ENCODE measurements at regions not wholly inside any gene's neighbourhood (a gene's known extent, or its start where the extent isn't known, plus 50 kb on each side); places are given as distances from the start of the nearest gene placed in this dataset.
A peak's percentile ranks its signal among the peaks of the same experiment; 100 is the strongest.

DNA sequence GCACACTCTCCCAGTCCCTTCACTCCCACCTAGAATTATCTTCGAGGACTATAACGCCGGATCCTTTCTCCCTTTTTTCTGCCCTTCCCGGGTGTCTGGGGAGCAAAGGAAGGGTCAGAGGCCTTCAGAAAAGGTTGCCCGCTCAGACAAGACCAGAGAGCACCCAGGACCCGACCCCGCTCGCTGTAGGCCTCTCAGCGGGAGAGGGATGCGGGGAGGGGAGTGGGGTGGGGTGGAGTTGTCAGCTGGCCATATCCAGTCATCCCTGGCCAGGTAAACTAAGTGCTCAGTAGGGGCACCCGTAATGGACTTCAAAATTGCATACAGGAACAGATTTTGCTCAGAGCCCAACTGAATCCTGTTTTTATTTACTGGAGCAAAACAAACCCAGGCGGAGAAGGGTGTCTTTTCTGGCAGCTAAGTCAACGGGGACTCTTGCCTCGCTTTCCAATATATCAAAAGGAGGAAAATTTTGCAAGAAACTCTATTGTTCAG is 65.0 kb downstream of the NOL4 start:
- no peak for DNase-seq

DNA sequence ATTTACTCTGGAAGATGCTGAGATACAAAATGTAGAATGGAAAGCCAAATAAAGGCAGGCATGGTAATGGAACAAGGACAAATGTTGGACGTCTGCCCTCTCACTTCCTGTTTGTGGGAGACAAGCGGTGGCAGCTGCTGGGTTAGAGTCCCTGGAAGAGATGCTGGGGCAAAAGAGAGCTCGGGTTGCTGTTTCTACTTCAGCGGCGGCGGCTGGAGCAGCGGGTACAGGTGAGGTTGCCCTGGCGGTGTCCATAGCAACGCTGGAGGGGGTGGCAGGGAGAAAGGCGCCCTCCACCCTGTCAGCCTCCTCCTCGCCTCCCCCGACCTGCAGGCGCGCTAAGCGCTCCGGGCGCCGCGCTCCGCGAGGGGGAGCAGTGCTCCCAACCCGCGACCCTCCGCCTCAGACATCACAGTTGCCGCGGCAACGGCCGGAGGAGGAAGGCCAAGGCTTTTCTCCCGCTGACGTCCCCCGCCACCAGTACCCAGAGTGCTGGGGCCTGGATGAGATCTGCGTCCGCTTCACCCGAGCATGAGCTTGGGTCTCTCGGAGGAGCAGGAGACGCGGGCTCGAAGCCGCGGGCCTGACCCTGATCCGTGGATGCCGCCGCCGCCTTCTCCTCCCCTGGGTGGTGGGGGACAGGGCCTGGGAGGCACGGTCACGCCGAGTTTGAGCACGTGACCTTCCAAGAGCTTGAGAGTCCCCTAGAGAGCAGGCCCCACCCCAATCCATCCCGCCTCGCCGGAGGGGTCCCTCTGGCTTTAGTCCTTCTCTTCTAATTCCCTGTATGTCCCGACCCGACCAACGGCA is 65.6 kb downstream of the NOL4 start:
- DNase-seq, result peak; percentile 62 to 67

- peak in 1 of 2 donors; percentile 2 for DNase-seq
Measured at GRCh38 chr18:34153711-34154110, 71.0 kb downstream of the NOL4 start.

DNA sequence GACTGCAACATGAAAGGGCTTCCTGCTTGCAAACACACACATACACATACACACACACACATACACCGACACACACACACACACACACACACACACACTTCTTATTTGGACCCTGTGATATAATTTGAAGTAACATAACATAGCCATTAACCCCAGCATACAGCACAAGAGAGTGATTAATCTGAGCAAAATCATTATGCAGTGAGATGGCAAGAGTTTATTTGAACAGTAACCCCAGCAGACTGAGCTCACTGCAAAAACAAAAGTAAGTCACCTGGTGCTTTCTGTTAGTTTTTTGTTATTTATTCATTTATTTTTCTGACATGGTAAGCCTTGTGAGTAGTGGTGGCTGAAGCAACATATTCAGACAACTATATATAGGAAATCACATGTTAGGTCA is 93.7 kb downstream of the NOL4 start:
- no peak for DNase-seq

GRCh38 chr18:34128436-34128835 is 96.3 kb downstream of the NOL4 start:
- no peak for DNase-seq

- no peak for DNase-seq
Measured at GRCh38 chr18:34126121-34126520, 98.6 kb downstream of the NOL4 start.

GRCh38 chr18:34122724-34123334 is 101.9 kb downstream of the NOL4 start:
- DNase-seq, result no peak

- peak; percentile 45 to 54 for DNase-seq
Measured at GRCh38 chr18:34121200-34121721, 103.5 kb downstream of the NOL4 start.

DNA sequence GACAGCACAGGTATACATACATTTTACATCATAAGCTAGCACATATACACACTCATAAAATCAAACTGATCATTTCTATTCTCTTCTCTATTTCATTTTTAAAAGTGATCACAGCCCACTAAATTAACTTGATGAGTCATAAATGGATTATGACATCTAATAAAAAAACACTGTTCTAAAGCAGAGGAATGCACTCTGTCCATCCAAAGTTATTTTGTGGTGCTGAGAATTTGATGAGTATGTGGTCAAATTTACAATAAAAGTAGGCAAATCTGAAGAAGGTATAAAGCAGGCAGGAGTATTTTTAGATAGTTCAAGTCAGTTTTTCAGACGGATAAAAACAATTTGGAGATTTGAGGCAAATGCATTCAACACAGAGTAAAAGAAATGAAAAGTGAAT is 104.4 kb downstream of the NOL4 start:
- no peak for DNase-seq

- DNase-seq, result no peak
Measured at GRCh38 chr18:34117319-34117718, 107.4 kb downstream of the NOL4 start.

- no peak for DNase-seq
Measured at GRCh38 chr18:34115409-34116081, 109.2 kb downstream of the NOL4 start.

- no peak for DNase-seq
Measured at GRCh38 chr18:34114996-34115395, 109.7 kb downstream of the NOL4 start.

- no peak for DNase-seq
Measured at GRCh38 chr18:34108206-34108605, 116.5 kb downstream of the NOL4 start.

DNA sequence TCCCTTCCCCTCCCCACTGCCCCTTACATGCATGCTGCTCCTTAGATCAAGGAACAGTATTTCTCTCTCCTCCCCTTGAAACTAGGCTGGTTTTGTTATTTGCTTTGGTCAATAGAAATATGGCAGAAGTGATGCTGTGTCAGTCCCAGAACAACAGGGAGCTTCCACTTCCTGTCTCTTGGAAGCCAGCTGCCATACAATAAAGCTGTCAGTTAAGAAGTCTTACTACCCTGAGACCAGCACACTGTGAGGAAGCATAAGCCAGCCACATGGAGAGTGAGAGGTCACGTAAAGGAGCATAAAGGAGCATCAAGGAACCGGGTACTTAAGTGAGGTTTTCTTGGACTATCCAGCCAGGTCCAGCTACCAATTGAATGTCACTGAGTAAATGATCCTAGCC is 126.6 kb downstream of the NOL4 start:
- no peak for DNase-seq

DNA sequence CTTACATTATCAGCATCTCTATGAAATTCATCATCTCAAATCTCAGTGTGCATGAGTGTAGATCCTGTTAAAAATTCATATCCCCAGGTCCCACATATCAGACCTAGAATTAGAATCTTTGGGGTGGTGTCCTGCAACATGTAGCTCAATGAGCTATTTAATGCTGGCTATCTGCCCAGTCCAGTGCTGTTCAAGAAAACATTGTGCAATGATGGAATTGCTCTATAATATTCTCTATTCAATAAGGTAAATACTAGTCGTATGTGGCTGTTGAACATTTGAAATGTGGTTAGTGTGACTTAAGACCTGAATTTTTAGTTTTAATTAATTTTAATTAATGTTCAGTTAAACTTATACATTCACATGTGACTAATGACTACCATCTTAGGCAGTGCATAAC is 127.4 kb downstream of the NOL4 start:
- DNase-seq, result no peak

DNA sequence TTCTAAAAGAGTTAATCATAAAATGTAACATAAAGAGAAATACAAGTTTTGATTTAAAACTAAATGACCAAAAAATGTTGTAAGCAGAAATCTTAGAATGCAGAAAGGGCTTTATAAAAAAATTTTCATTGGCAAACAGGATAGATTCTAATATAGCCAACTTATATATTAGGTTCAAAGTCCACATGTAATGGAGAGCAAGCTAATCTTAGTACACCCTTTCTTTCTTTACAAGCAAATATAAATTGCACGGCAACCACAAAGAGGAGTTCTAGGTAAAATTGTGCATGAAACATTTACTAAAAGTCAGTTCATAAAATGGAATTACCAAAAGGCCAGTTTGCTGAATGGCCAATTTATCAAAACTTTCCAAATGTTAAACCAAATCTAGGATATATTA is 130.6 kb downstream of the NOL4 start:
- no peak for DNase-seq

- no peak for DNase-seq
Measured at GRCh38 chr18:34092796-34093195, 131.9 kb downstream of the NOL4 start.

- DNase-seq, result no peak
Measured at GRCh38 chr18:34086370-34086769, 138.3 kb downstream of the NOL4 start.

DNA sequence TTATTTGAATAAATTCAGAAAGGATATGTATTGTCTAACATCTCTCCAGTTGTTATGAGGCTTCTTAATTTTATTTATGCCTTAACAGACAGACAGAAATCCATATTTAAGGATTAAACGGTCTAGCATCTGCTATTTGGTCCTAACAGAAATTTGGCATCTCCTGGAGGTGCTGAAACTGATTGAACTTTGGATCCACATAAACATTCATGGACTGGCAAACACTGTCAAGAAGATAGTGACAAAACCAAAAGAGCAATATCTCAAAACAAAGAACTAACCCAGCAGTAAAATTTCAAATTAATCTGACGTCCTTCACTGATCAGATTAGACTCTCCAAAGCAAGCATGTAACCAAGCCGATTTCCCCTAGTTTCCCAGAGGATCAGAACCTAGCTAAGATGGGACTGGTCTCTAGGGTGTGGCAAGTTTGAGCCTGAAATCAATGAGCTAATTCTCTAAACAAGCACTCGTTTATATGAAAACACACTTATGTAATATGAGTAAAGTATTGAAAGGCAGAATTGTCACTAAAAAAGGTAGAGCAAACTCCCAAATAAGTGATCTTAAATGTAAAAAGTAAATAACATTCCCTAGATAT is 139.5 kb downstream of the NOL4 start:
- DNase-seq, result no peak

DNA sequence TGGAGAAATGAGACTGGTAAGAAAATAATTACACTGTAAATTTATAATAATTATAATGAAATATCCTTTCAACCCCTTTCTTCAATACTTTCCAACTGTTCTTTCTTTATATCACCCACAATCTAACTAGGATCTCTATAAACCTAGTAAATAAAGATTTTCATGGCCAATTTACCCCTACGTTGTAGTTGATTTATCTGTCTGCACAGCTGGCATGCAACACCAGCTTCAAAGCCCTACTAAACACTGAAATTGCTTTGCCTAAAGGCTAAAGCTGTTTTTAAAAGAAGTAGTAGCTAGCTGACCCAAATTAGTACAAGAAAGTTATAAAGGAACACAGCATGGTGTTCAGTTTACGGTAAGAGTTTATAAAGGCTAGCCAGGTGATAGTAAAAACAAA is 140.1 kb downstream of the NOL4 start:
- DNase-seq, result no peak

DNA sequence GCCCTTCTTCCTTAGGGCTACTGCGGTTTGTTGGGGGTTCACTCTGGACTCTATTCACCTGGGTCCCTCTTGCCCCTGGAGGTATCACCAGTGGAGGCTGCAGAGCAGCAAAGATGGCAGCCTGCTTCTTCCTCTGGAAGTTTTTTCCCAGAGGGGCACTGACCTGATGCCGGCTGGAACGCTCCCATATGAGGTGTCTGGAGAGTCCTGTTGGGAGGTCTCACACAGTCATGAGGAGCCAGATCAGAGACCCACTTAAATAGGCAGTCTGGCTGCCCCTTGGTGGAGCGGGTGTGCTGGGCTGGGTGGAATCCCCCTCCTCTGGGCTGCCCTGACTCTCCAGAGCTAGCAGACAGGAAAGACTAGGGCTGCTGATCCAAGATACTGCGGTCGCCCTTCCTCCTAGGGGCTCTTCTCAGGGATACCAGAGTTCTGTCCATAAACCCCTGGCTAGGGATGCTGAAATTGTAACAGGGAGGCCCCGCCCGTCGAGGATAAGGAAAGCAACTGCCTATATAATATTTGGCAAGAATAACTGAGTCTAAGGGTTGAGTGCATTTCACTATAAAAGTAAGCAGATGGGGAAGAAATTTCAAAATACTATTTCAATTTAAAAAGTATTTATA is 140.7 kb downstream of the NOL4 start:
- DNase-seq, result no peak

DNA sequence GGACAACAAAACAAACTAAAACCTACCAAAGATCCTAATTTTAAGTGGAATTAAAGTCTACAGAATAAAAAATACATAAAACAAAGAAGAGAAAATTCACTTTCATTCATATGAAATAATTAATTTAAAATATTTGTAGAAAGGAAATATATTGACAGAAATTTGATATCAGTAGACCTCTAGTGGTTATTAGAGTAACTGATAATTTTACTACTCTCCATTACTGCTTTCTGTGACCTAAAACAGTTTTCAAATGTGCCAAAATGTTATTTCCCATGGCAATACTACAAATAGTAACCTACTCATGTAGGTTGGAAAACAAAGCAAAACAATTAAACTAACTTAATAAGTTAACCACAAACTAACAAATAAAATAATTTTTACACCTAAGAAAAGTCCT is 147.1 kb downstream of the NOL4 start:
- DNase-seq, result no peak

Measured in right lung (tissue), 2 donors.